Smooth muscle cell (in vitro differentiated cells): ENCODE measurements at regions not wholly inside any gene's neighbourhood (a gene's known extent, or its start where the extent isn't known, plus 50 kb on each side); places are given as distances from the start of the nearest gene placed in this dataset.

Experiments
- DNase-seq: peaks from one replicate; lab custom pipeline; 2025; ENCODE audit not compliant: unreplicated experiment; lab: John Stamatoyannopoulos, UW
- H2AFZ ChIP-seq: fragments of 200-600 bp; sonication (generic); 2 replicates; pipeline ENCODE4 v1.6.0; 2016; ENCODE audit warnings: antibody characterized with exemption, low read depth, mild to moderate bottlenecking
- H3F3A ChIP-seq: fragments of 200-600 bp; sonication (generic); 2 replicates; pipeline ENCODE4 v1.6.0; 2017; ENCODE audit warnings: antibody characterized with exemption, low read depth
- H3K27ac ChIP-seq: fragments of 200-600 bp; sonication (generic); 2 replicates; pipeline ENCODE4 v1.5.1; 2016; ENCODE audit warnings: low read depth, mild to moderate bottlenecking
- H3K27me3 ChIP-seq: fragments of 200-600 bp; sonication (generic); 2 replicates; pipeline ENCODE4 v1.6.1; 2016; ENCODE audit warnings: low read depth, mild to moderate bottlenecking
- H3K36me3 ChIP-seq: fragments of 200-600 bp; sonication (generic); 2 replicates; pipeline ENCODE4 v1.5.1; 2016; ENCODE audit warnings: low read depth
- H3K4me1 ChIP-seq: fragments of 200-600 bp; sonication (generic); 2 replicates; pipeline ENCODE4 v1.5.1; 2016; ENCODE audit warnings: low read depth
- H3K4me2 ChIP-seq: fragments of 200-600 bp; sonication (generic); 2 replicates; pipeline ENCODE4 v1.6.0; 2016; ENCODE audit warnings: mild to moderate bottlenecking
- H3K4me3 ChIP-seq: fragments of 200-600 bp; sonication (generic); 2 replicates; pipeline ENCODE4 v1.5.1; 2016; ENCODE audit warnings: mild to moderate bottlenecking
- H3K79me2 ChIP-seq: fragments of 200-600 bp; sonication (generic); 2 replicates; pipeline ENCODE4 v1.6.0; 2016; ENCODE audit warnings: low read depth, mild to moderate bottlenecking
- H3K9ac ChIP-seq: fragments of 200-600 bp; sonication (generic); 2 replicates; pipeline ENCODE4 v1.6.0; 2016; ENCODE audit warnings: low read depth
- H3K9me3 ChIP-seq: fragments of 200-600 bp; sonication (generic); replicated peaks from 2 replicates; pipeline ENCODE4 v1.5.1; 2016; ENCODE audit warnings: low read depth
- H4K20me1 ChIP-seq: fragments of 200-600 bp; sonication (generic); 2 replicates; pipeline ENCODE4 v1.6.0; 2016; ENCODE audit warnings: low read depth
- CTCF ChIP-seq: fragments of 200-600 bp; sonication (generic); IDR thresholded peaks from 2 replicates; pipeline ENCODE4 v1.5.1; 2017; ENCODE audit warnings: borderline replicate concordance, mild to moderate bottlenecking, antibody characterized with exemption; ENCODE audit not compliant: insufficient read depth, poor library complexity, severe bottlenecking
- WGBS: methylation state at CpG from one replicate; pipeline ENCODE4 v1.1.7; 2016; ENCODE audit warnings: low lambda C conversion rate; 5-methylcytosine and 5-hydroxymethylcytosine counted together

- WGBS: 81% methylated on average over 5 of the region's 5 CpGs
- no peaks in the 10 kb centered on the region for H4K20me1 ChIP-seq
- peaks cover 7% of the 10 kb centered on the region for H3K27me3 ChIP-seq
- no peak for DNase-seq
- no peaks in the 10 kb centered on the region for H3K79me2 ChIP-seq
- H3K4me2 ChIP-seq: no peak overlapping the region
- H3F3A ChIP-seq: no peaks in the 10 kb centered on the region
- H3K27ac ChIP-seq: no peak overlapping the region
- H3K36me3 ChIP-seq: no peaks in the 10 kb centered on the region
- no peaks in the 10 kb centered on the region for H3K4me1 ChIP-seq
- no peak overlapping the region for H2AFZ ChIP-seq
- no peak overlapping the region for H3K4me3 ChIP-seq
- no peak for TF ChIP-seq CTCF
- no peaks in the 10 kb centered on the region for H3K9me3 ChIP-seq
- H3K9ac ChIP-seq: no peak overlapping the region
Measured at GRCh38 chr11:126124231-126124661, 61.6 kb upstream of the CDON start.

DNA sequence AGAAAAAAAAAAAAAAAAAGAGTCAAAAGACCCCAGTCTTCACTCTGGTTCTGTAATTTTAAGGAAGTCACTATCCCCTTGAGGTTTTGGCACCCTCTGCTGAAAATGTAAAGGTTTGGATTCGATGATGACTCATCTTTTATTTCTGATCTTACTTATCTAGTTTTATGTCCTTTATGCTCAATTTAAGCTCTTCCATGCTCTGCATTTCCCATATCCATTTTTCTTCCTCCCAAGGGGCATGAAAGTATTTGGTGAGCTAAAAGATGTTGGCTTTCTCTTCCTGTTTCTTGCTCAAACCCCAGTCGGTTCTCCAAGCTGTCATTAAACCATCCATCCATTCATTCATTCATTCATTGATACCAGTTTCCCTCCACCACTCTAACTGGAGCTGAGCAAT is 61.0 kb upstream of the CDON start:
- Histone ChIP-seq H2AFZ (no peak overlapping the region), H3K4me1 (no peaks in the 10 kb centered on the region), H3K4me3 (no peak overlapping the region), H3K9ac (no peak overlapping the region), H3K79me2 (no peaks in the 10 kb centered on the region), H3K36me3 (no peaks in the 10 kb centered on the region), H3K27ac (no peak overlapping the region), H3F3A (no peaks in the 10 kb centered on the region), H3K4me2 (no peak overlapping the region), H4K20me1 (no peaks in the 10 kb centered on the region), H3K9me3 (no peaks in the 10 kb centered on the region), H3K27me3 (peaks cover 7% of the 10 kb centered on the region)
- 88% methylated on average over 2 of the region's 2 CpGs for WGBS
- no peak for DNase-seq
- TF ChIP-seq CTCF: no peak

DNA sequence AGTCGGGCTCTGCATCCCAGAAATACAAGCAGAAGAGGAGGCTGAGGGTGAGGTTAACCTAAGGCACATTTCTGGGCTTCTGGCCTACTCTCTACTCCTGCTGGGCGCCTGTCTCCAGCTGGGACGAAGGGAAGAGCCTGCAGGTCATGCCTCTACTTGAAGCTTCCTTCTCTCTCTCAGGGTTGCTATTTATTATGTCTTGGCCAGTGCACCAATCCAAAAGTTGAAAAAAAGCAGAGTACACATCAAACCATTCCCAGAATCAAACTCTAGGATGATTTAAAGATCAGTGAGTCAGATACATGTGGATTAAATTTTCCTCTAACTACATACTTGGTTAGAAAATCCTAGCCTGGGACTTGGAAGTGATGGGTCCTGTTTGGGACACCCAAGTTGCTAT is 60.2 kb upstream of the CDON start:
- 88% methylated on average over 3 of the region's 3 CpGs for WGBS
- Histone ChIP-seq H3F3A (no peaks in the 10 kb centered on the region), H2AFZ (no peak overlapping the region), H3K79me2 (no peaks in the 10 kb centered on the region), H3K4me3 (no peak overlapping the region), H3K27ac (no peak overlapping the region), H3K4me2 (no peak overlapping the region), H4K20me1 (no peaks in the 10 kb centered on the region), H3K4me1 (no peaks in the 10 kb centered on the region), H3K36me3 (no peaks in the 10 kb centered on the region), H3K9me3 (no peaks in the 10 kb centered on the region), H3K27me3 (peaks cover 6% of the 10 kb centered on the region), H3K9ac (no peak overlapping the region)
- TF ChIP-seq CTCF: no peak
- no peak for DNase-seq

- Histone ChIP-seq H3K9ac (no peak overlapping the region), H3K36me3 (no peaks in the 10 kb centered on the region), H3K79me2 (no peaks in the 10 kb centered on the region), H3K4me1 (no peaks in the 10 kb centered on the region), H2AFZ (no peak overlapping the region), H3K4me3 (no peak overlapping the region), H3K4me2 (no peak overlapping the region), H3K27me3 (no peaks in the 10 kb centered on the region), H3K27ac (no peak overlapping the region), H3F3A (no peaks in the 10 kb centered on the region), H3K9me3 (no peaks in the 10 kb centered on the region), H4K20me1 (no peaks in the 10 kb centered on the region)
- no peak for TF ChIP-seq CTCF
- WGBS: 95% methylated on average over 1 of the region's 1 CpG
- no peak for DNase-seq
Measured at GRCh38 chr11:126121296-126121695, 58.6 kb upstream of the CDON start.
